Panc1 (cell line): ENCODE measurements at regions not wholly inside any gene's neighbourhood (a gene's known extent, or its start where the extent isn't known, plus 50 kb on each side); places are given as distances from the start of the nearest gene placed in this dataset.

Source experiments
- CTCF ChIP-seq: fragments of 450-650 bp; IDR thresholded peaks from 2 replicates; pipeline ENCODE4 v1.5.1; 2017; ENCODE audit warnings: mild to moderate bottlenecking
- REST ChIP-seq, 2 experiments: IDR thresholded peaks; 2 replicates each; pipeline ENCODE4 v1.6.1; 2011 to 2012; ENCODE audit warnings: low read depth in 2 of 2, control low read depth in 1 of 2, low read length in 1 of 2, mild to moderate bottlenecking in 1 of 2, moderate library complexity in 1 of 2; ENCODE audit not compliant: insufficient read depth in 1 of 2
- SIN3A ChIP-seq: IDR thresholded peaks from 2 replicates; pipeline ENCODE4 v1.6.1; 2012; ENCODE audit warnings: low read depth, mild to moderate bottlenecking, low read length, moderate library complexity, borderline replicate concordance; ENCODE audit not compliant: insufficient read depth

GRCh38 chr2:8335801-8336200 is 346.1 kb upstream of the ID2 start:
- TF ChIP-seq CTCF: no peak
- TF ChIP-seq SIN3A: no peak
- no peak for TF ChIP-seq REST (IDR thresholded peaks at IDR 0.05; ENCODE audit: insufficient read depth in 1 of 2, low read depth in 2 of 2, low read length in 1 of 2)
